Neural cell (in vitro differentiated cells): ENCODE measurements at regions not wholly inside any gene's neighbourhood (a gene's known extent, or its start where the extent isn't known, plus 50 kb on each side); places are given as distances from the start of the nearest gene placed in this dataset.

Experiments
- H2AFZ ChIP-seq: fragments of 200-600, 300-800 bp; sonication (generic), shearing (Covaris generic); 2 replicates; pipeline ENCODE4 v1.6.0; 2014; ENCODE audit warnings: low read depth, mild to moderate bottlenecking, antibody characterized with exemption, low read length, moderate library complexity
- H3F3A ChIP-seq: fragments of 200-600 bp; shearing (Covaris generic); 2 replicates; pipeline ENCODE4 v1.6.1; 2016; ENCODE audit warnings: mild to moderate bottlenecking, moderate library complexity, mixed read lengths, antibody characterized with exemption, low read length; ENCODE audit not compliant: insufficient read depth, poor library complexity, severe bottlenecking
- H3K27ac ChIP-seq: fragments of 200-600, 300-800 bp; sonication (generic), shearing (Covaris generic); 2 replicates; pipeline ENCODE4 v1.5.1; 2014; ENCODE audit warnings: mild to moderate bottlenecking, low read length, moderate library complexity
- H3K27me3 ChIP-seq: fragments of 300-800, 200-600 bp; sonication (generic), shearing (Covaris generic); 2 replicates; pipeline ENCODE4 v1.6.0; 2014; ENCODE audit warnings: mild to moderate bottlenecking, low read depth, low read length, moderate library complexity; ENCODE audit not compliant: insufficient read depth
- H3K36me3 ChIP-seq: fragments of 300-800, 200-600 bp; sonication (generic), shearing (Covaris generic); 2 replicates; pipeline ENCODE4 v1.5.1; 2014; ENCODE audit warnings: mild to moderate bottlenecking, antibody characterized with exemption, low read length, moderate library complexity; ENCODE audit not compliant: insufficient read depth
- H3K4me2 ChIP-seq: fragments of 300-800, 200-600 bp; sonication (generic), shearing (Covaris generic); 2 replicates; pipeline ENCODE4 v1.6.0; 2014; ENCODE audit warnings: mild to moderate bottlenecking, low read length
- H3K4me3 ChIP-seq: fragments of 300-800, 200-600 bp; sonication (generic), shearing (Covaris generic); 2 replicates; pipeline ENCODE4 v1.5.1; 2014; ENCODE audit warnings: mild to moderate bottlenecking, low read length, moderate library complexity
- H3K79me2 ChIP-seq: fragments of 200-600 bp; shearing (Covaris generic); replicated peaks from 2 replicates; pipeline ENCODE4 v1.6.0; 2014; ENCODE audit warnings: mild to moderate bottlenecking, low read length, moderate library complexity; ENCODE audit not compliant: insufficient read depth
- H3K9ac ChIP-seq: fragments of 300-800, 200-600 bp; sonication (generic), shearing (Covaris generic); 2 replicates; pipeline ENCODE4 v1.6.1; 2016; ENCODE audit warnings: mild to moderate bottlenecking, low read length, mixed read lengths
- H3K9me2 ChIP-seq: fragments of 200-600 bp; shearing (Covaris generic); 2 replicates; pipeline ENCODE4 v1.6.1; 2016; ENCODE audit warnings: mild to moderate bottlenecking, low read length, mixed read lengths; ENCODE audit not compliant: insufficient read depth
- H3K9me3 ChIP-seq: fragments of 200-600, 300-800 bp; sonication (generic), shearing (Covaris generic); 2 replicates; pipeline ENCODE4 v1.6.1; 2016; ENCODE audit warnings: mild to moderate bottlenecking, mixed run types, low read length, moderate library complexity, mixed read lengths
- H4K20me1 ChIP-seq: fragments of 200-600 bp; shearing (Covaris generic); 2 replicates; pipeline ENCODE4 v1.6.1; 2016; ENCODE audit warnings: mild to moderate bottlenecking, mixed run types; ENCODE audit not compliant: insufficient read depth
- EP300 ChIP-seq: fragments of 450-650 bp; conservative IDR thresholded peaks from 2 replicates; pipeline ENCODE4 v1.6.1; 2014; ENCODE audit warnings: antibody characterized with exemption, mild to moderate bottlenecking, moderate library complexity; ENCODE audit not compliant: poor library complexity, severe bottlenecking
- EZH2 ChIP-seq: fragments of 200-600, 300-800 bp; shearing (Covaris generic), sonication (generic); IDR thresholded peaks from 2 replicates; pipeline ENCODE4 v1.6.1; 2014; ENCODE audit warnings: antibody characterized with exemption, low read length, borderline replicate concordance, mild to moderate bottlenecking; ENCODE audit not compliant: insufficient read depth, poor library complexity, severe bottlenecking
- MXI1 ChIP-seq: fragments of 450-650 bp; conservative IDR thresholded peaks from 2 replicates; pipeline ENCODE4 v1.6.1; 2014; ENCODE audit warnings: antibody characterized with exemption, mild to moderate bottlenecking; ENCODE audit not compliant: poor library complexity, severe bottlenecking
- POLR2AphosphoS5 ChIP-seq: IDR thresholded peaks from 2 replicates; pipeline ENCODE4 v1.6.1; 2012
- RAD21 ChIP-seq: fragments of 450-650 bp; conservative IDR thresholded peaks from 2 replicates; pipeline ENCODE4 v1.6.1; 2014; ENCODE audit warnings: antibody characterized with exemption, mild to moderate bottlenecking, moderate library complexity
- SMC3 ChIP-seq: fragments of 450-650 bp; conservative IDR thresholded peaks from 2 replicates; pipeline ENCODE4 v1.6.1; 2014; ENCODE audit warnings: antibody characterized with exemption, mild to moderate bottlenecking, moderate library complexity; ENCODE audit not compliant: poor library complexity
- TAF1 ChIP-seq: IDR thresholded peaks from 2 replicates; pipeline ENCODE4 v1.6.1; 2012; ENCODE audit warnings: low read depth
- TF ChIP-seq, protein P1 (sequence below): IDR thresholded peaks from 2 replicates; pipeline ENCODE4 v1.6.1; 2012; ENCODE audit warnings: borderline replicate concordance
- TF ChIP-seq, protein P2 (sequence below): fragments of 450-650 bp; IDR thresholded peaks from 2 replicates; pipeline ENCODE4 v1.5.1; 2014; ENCODE audit warnings: antibody characterized with exemption, mild to moderate bottlenecking, moderate library complexity; ENCODE audit not compliant: poor library complexity, severe bottlenecking

DNA sequence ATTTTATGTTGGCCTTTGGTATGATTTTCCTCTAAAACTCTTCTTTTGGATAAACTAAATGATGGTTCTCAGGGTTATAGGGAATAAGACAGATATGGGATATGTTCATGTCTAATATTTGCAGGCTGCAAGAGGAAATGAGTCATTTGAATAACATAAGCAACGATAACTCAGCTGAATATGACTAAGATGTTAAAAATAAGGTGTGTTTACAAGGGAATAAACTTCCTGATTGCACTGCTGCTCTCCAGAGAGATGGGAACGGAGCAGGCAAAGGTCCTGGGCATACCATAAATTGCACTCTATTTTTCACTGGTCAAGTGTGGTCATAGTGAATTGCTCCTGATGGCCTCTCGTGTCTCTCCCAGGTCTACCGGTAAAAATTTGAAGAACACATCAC, 666.2 kb downstream of the TOX3 start:
- Histone ChIP-seq H3F3A (no peaks in the 10 kb centered on the region), H3K4me2 (no peak overlapping the region), H3K36me3 (no peaks in the 10 kb centered on the region), H3K79me2 (no peaks in the 10 kb centered on the region), H3K9ac (no peak overlapping the region), H3K27ac (no peak overlapping the region), H4K20me1 (no peaks in the 10 kb centered on the region), H3K4me3 (no peak overlapping the region), H3K27me3 (no peaks in the 10 kb centered on the region), H2AFZ (no peak overlapping the region), H3K9me2 (no peaks in the 10 kb centered on the region), H3K9me3 (no peaks in the 10 kb centered on the region)
- TF ChIP-seq MXI1 (no peak), RAD21 (no peak), EZH2 (no peak), TAF1 (no peak), SMC3 (no peak), EP300 (no peak), POLR2AphosphoS5 (no peak)
- TF ChIP-seq, protein P1, sequence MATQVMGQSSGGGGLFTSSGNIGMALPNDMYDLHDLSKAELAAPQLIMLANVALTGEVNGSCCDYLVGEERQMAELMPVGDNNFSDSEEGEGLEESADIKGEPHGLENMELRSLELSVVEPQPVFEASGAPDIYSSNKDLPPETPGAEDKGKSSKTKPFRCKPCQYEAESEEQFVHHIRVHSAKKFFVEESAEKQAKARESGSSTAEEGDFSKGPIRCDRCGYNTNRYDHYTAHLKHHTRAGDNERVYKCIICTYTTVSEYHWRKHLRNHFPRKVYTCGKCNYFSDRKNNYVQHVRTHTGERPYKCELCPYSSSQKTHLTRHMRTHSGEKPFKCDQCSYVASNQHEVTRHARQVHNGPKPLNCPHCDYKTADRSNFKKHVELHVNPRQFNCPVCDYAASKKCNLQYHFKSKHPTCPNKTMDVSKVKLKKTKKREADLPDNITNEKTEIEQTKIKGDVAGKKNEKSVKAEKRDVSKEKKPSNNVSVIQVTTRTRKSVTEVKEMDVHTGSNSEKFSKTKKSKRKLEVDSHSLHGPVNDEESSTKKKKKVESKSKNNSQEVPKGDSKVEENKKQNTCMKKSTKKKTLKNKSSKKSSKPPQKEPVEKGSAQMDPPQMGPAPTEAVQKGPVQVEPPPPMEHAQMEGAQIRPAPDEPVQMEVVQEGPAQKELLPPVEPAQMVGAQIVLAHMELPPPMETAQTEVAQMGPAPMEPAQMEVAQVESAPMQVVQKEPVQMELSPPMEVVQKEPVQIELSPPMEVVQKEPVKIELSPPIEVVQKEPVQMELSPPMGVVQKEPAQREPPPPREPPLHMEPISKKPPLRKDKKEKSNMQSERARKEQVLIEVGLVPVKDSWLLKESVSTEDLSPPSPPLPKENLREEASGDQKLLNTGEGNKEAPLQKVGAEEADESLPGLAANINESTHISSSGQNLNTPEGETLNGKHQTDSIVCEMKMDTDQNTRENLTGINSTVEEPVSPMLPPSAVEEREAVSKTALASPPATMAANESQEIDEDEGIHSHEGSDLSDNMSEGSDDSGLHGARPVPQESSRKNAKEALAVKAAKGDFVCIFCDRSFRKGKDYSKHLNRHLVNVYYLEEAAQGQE, result no peak
- TF ChIP-seq, protein P2, sequence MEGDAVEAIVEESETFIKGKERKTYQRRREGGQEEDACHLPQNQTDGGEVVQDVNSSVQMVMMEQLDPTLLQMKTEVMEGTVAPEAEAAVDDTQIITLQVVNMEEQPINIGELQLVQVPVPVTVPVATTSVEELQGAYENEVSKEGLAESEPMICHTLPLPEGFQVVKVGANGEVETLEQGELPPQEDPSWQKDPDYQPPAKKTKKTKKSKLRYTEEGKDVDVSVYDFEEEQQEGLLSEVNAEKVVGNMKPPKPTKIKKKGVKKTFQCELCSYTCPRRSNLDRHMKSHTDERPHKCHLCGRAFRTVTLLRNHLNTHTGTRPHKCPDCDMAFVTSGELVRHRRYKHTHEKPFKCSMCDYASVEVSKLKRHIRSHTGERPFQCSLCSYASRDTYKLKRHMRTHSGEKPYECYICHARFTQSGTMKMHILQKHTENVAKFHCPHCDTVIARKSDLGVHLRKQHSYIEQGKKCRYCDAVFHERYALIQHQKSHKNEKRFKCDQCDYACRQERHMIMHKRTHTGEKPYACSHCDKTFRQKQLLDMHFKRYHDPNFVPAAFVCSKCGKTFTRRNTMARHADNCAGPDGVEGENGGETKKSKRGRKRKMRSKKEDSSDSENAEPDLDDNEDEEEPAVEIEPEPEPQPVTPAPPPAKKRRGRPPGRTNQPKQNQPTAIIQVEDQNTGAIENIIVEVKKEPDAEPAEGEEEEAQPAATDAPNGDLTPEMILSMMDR, result no peak

DNA sequence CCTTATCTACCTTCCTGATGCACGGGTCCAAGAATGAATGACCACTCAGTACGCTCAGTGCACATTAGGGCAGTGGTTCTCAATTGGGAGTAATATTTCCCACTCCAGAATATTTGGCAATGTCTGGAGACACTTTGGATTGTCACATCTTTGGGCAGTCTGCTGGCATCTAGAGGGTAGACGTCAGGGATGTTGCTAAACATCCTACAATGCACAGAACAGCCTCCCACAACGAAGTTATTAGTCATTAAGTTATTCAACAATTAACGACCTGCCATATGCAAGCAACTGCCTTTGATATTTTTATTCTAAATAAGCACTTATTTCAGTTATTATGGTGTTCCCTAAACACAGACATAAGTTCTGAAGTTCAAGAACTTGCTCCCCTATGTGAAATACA, 669.3 kb downstream of the TOX3 start:
- H3K4me2 ChIP-seq, result no peak overlapping the region
- H3K27me3 ChIP-seq, result no peaks in the 10 kb centered on the region
- H3K36me3 ChIP-seq, result no peaks in the 10 kb centered on the region
- no peaks in the 10 kb centered on the region for H3F3A ChIP-seq
- H2AFZ ChIP-seq, result no peak overlapping the region
- no peak overlapping the region for H3K9ac ChIP-seq
- H3K79me2 ChIP-seq, result no peaks in the 10 kb centered on the region
- H3K9me2 ChIP-seq, result no peaks in the 10 kb centered on the region
- no peaks in the 10 kb centered on the region for H4K20me1 ChIP-seq
- no peak overlapping the region for H3K4me3 ChIP-seq
- no peak overlapping the region for H3K27ac ChIP-seq
- TF ChIP-seq, protein P2, result no peak
- no peak for TF ChIP-seq EZH2
- TF ChIP-seq POLR2AphosphoS5, result no peak
- no peak for TF ChIP-seq RAD21
- TF ChIP-seq, protein P1, result no peak
- no peak for TF ChIP-seq SMC3
- no peaks in the 10 kb centered on the region for H3K9me3 ChIP-seq
